ENCODE measurements at regions not wholly inside any gene's neighbourhood (a gene's known extent, or its start where the extent isn't known, plus 50 kb on each side); places are given as distances from the start of the nearest gene placed in this dataset.

GRCh38 chr10:35927341-35927740 lies 285.2 kb upstream of the FZD8 start:
- Histone ChIP-seq H4K20me1 (ENCODE audit: insufficient read depth, low read length) (no peaks in the 10 kb centered on the region), H3K27ac (ENCODE audit: low read depth in 1 of 2, low read length in 2 of 2) (no peak overlapping the region), H3K27me3 (ENCODE audit: control insufficient read depth in 2 of 2, insufficient read depth in 2 of 2, low read length in 2 of 2) (no peaks in the 10 kb centered on the region), H3K36me3 (replicated peaks in 1 of 2; ENCODE audit: control insufficient read depth in 1 of 2, insufficient read depth in 2 of 2, low read length in 2 of 2) (no peaks in the 10 kb centered on the region), H3K9ac (ENCODE audit: insufficient read depth, low read length, poor library complexity, severe bottlenecking) (no peak overlapping the region), H3K4me2 (replicated peaks; ENCODE audit: extremely low read depth, low read length, poor library complexity, severe bottlenecking) (no peak overlapping the region), H3K4me1 (ENCODE audit: control insufficient read depth in 1 of 2, insufficient read depth in 2 of 2, low read length in 2 of 2) (no peaks in the 10 kb centered on the region), H2AFZ (ENCODE audit: insufficient read depth, low read depth, low read length, poor library complexity, severe bottlenecking) (no peak overlapping the region), H3K9me3 (replicated peaks in 1 of 2; ENCODE audit: control insufficient read depth in 1 of 2, insufficient read depth in 1 of 2, low read length in 2 of 2) (no peaks in the 10 kb centered on the region), H3K4me3 (replicated peaks in 1 of 3; ENCODE audit: low read depth in 2 of 3, low read length in 3 of 3) (no peak overlapping the region), H3K79me2 (ENCODE audit: insufficient read depth, low read length) (no peaks in the 10 kb centered on the region)
- Mint-ChIP-seq H3K4me3 (no peak overlapping the region), H3K9me3 (peaks cover 0 to 3% (median 0%) of the 10 kb centered on the region in 7 donors), H3K4me1 (no peaks in the 10 kb centered on the region), H3K27me3 (ENCODE audit: low read depth in 3 of 3) (peaks cover 2 to 5% (median 3%) of the 10 kb centered on the region in 3 donors), H3K36me3 (no peaks in the 10 kb centered on the region), H3K27ac (no peak overlapping the region)
- no peak for TF ChIP-seq CTCF (IDR thresholded peaks at IDR 0.05)
- WGBS (ENCODE audit: insufficient coverage), result 63% methylated on average over 4 of the region's 7 CpGs
- DNase-seq, result no peak
- intact Hi-C loops (cut with micrococcal nuclease), result no loop called here

GRCh38 chr10:35926846-35927245 lies 284.8 kb upstream of the FZD8 start:
- no CpG with 5 or more reads among the region's 1 CpG for WGBS (ENCODE audit: insufficient coverage)
- no peaks in the 10 kb centered on the region for H3K27me3 ChIP-seq (ENCODE audit: control insufficient read depth in 2 of 2, insufficient read depth in 2 of 2, low read length in 2 of 2)
- intact Hi-C loops (cut with micrococcal nuclease), result no loop called here
- no peak for DNase-seq
- no peaks in the 10 kb centered on the region for H4K20me1 ChIP-seq (ENCODE audit: insufficient read depth, low read length)
- TF ChIP-seq CTCF (IDR thresholded peaks at IDR 0.05), result no peak
- no peak overlapping the region for H3K4me2 ChIP-seq (replicated peaks; ENCODE audit: extremely low read depth, low read length, poor library complexity, severe bottlenecking)
- Mint-ChIP-seq H3K27me3 (ENCODE audit: low read depth in 3 of 3) (peaks cover 2 to 5% (median 3%) of the 10 kb centered on the region in 3 donors), H3K4me3 (no peak overlapping the region), H3K9me3 (peaks cover 0 to 3% (median 0%) of the 10 kb centered on the region in 7 donors), H3K4me1 (no peaks in the 10 kb centered on the region), H3K27ac (no peak overlapping the region), H3K36me3 (no peaks in the 10 kb centered on the region)
- H3K79me2 ChIP-seq (ENCODE audit: insufficient read depth, low read length), result no peaks in the 10 kb centered on the region
- H2AFZ ChIP-seq (ENCODE audit: insufficient read depth, low read depth, low read length, poor library complexity, severe bottlenecking), result no peak overlapping the region
- H3K4me1 ChIP-seq (ENCODE audit: control insufficient read depth in 1 of 2, insufficient read depth in 2 of 2, low read length in 2 of 2), result no peaks in the 10 kb centered on the region
- H3K4me3 ChIP-seq (replicated peaks in 1 of 3; ENCODE audit: low read depth in 2 of 3, low read length in 3 of 3), result no peak overlapping the region
- H3K9me3 ChIP-seq (replicated peaks in 1 of 2; ENCODE audit: control insufficient read depth in 1 of 2, insufficient read depth in 1 of 2, low read length in 2 of 2), result no peaks in the 10 kb centered on the region
- H3K27ac ChIP-seq (ENCODE audit: low read depth in 1 of 2, low read length in 2 of 2), result no peak overlapping the region
- H3K9ac ChIP-seq (ENCODE audit: insufficient read depth, low read length, poor library complexity, severe bottlenecking), result no peak overlapping the region
- no peaks in the 10 kb centered on the region for H3K36me3 ChIP-seq (replicated peaks in 1 of 2; ENCODE audit: control insufficient read depth in 1 of 2, insufficient read depth in 2 of 2, low read length in 2 of 2)
